Mucosa of stomach (tissue), 1 donor: ENCODE measurements at regions not wholly inside any gene's neighbourhood (a gene's known extent, or its start where the extent isn't known, plus 50 kb on each side); places are given as distances from the start of the nearest gene placed in this dataset.

Source experiments
- H3K27me3 ChIP-seq: one replicate; pipeline ENCODE4 v1.7.0; 2013; ENCODE audit warnings: mild to moderate bottlenecking, low read length; ENCODE audit not compliant: control insufficient read depth, insufficient read depth
- H3K36me3 ChIP-seq: one replicate; pipeline ENCODE4 v1.7.0; 2013; ENCODE audit warnings: low read length; ENCODE audit not compliant: control insufficient read depth, insufficient read depth
- H3K4me1 ChIP-seq: one replicate; pipeline ENCODE4 v1.7.0; 2013; ENCODE audit warnings: mild to moderate bottlenecking, low read length; ENCODE audit not compliant: control insufficient read depth, insufficient read depth
- H3K4me3 ChIP-seq: one replicate; pipeline ENCODE4 v1.7.0; 2013; ENCODE audit warnings: low read length
- H3K9ac ChIP-seq: one replicate; pipeline ENCODE4 v1.7.0; 2013; ENCODE audit warnings: mild to moderate bottlenecking, low read length, moderate library complexity
- H3K9me3 ChIP-seq: one replicate; pipeline ENCODE4 v1.7.0; 2013; ENCODE audit warnings: mild to moderate bottlenecking, low read length, moderate library complexity; ENCODE audit not compliant: control insufficient read depth
- donor health status: Pancreatic carcinoma.

DNA sequence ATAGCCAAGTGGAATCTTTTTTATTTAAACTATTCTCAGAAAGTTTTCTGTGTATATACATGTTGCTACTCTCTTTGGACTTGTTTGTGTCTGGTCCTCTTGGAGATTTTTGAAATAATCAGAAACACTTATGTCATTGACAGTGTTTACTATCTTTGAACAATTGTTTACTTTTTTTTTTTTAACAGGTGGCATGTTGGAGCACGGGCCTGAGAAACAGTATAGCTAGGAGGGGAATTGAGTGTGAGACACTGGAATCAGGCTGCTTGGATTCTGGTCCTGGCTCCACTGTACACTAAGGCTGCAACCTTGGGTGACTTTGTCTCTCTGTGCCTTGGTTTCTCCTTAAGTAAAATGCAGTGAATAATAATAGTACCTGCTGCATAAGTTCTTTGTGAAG is 279.6 kb downstream of the PRL start:
- Histone ChIP-seq H3K9ac (no peak overlapping the region), H3K4me3 (no peak overlapping the region), H3K27me3 (no peaks in the 10 kb centered on the region), H3K9me3 (no peaks in the 10 kb centered on the region), H3K4me1 (no peaks in the 10 kb centered on the region), H3K36me3 (no peaks in the 10 kb centered on the region)

DNA sequence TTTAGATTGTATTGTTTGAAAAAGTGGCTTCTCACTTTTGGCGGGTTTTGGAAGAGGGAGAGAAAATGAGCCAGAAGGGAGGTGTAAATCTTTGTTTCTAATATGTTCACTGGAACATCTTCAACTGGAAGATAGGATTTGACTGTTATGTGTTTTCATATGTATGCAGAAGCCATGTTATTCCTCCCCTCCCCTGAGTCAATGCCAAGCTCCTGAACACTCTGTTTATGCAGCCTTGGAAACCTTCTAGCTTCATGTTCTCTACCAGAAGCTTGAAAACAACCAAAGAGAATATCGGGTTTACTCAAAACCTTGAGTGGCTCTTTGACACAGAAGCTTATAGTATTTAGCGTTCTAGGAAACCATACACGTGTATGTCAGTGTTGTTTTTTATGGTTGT is 279.1 kb downstream of the PRL start:
- Histone ChIP-seq H3K4me3 (no peak overlapping the region), H3K36me3 (no peaks in the 10 kb centered on the region), H3K9me3 (no peaks in the 10 kb centered on the region), H3K4me1 (no peaks in the 10 kb centered on the region), H3K9ac (no peak overlapping the region), H3K27me3 (no peaks in the 10 kb centered on the region)

DNA sequence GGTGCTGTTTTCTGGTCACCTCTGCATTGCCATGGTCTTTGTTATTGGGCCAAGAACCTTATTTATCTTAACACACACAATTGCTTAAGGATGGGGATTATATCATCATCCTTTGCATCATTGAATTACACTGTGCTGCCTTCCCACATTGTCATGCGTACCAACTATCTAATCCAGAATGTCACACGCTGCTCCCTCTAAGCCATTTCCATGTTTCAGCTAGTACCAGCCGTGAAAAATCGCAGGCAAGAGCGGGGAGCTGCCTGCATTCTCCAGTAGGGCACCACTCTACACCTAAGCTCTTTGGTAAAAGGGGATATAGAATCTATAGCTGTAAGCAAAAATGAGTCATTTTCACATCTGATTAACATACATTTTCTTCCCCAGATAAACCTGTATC is 277.0 kb downstream of the PRL start:
- H3K27me3 ChIP-seq = no peaks in the 10 kb centered on the region
- H3K4me3 ChIP-seq = no peak overlapping the region
- H3K4me1 ChIP-seq = no peaks in the 10 kb centered on the region
- H3K36me3 ChIP-seq = no peaks in the 10 kb centered on the region
- H3K9ac ChIP-seq = no peak overlapping the region
- no peaks in the 10 kb centered on the region for H3K9me3 ChIP-seq

DNA sequence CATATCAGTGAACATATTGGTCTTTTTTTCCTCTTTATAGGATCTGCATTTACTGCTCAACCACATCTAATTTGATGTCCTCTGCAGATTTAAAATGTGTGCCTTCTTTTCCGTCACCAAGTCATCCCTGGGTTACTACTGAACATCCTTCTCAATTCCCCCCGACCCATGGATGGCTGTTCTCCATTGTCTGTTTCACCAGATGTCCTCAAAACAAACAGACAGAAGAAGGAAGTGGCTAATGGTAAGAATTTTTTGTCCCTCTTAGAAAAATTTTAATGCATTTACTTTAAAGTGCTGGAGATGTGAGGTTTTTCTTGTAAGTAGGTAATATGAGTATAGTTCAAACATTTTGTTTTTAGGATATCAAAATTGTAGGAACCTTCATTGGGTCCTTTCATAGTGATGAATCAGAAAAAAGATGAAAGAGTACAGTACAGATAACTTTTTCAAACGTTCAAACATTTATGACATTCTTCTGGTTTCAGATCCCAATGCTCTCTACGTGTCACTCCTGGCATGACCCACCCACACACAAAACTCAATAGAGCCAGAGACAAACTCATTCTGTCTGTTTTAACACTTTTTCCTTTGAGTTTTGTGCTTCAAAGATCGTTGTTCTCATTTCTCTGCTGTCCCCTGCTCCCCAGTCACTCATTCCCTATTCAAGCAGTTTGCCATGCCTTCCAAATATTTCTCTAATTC is 276.4 kb downstream of the PRL start:
- H3K4me1 ChIP-seq = no peaks in the 10 kb centered on the region
- no peaks in the 10 kb centered on the region for H3K27me3 ChIP-seq
- H3K9ac ChIP-seq = no peak overlapping the region
- H3K4me3 ChIP-seq = no peak overlapping the region
- H3K36me3 ChIP-seq = no peaks in the 10 kb centered on the region
- H3K9me3 ChIP-seq = no peaks in the 10 kb centered on the region

DNA sequence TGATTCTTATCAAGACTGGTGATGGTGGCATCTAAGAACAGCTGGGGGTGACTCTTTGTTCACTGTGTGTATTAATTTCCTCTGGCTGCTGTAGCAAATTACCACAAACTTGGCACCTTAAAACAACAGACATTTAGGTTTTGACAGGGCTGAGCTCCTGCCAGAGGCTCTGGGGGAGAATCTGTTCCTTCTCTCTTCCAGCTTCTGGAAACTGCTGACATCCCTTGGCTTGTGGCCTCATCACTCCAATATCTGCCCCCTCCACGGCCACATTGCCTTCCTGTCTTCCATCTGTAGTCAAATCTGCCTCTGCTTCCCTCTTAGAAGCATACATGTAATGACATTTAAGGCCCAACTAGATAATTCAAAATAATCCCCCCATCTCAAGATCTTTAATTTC is 274.9 kb downstream of the PRL start:
- H3K4me3 ChIP-seq = no peak overlapping the region
- no peak overlapping the region for H3K9ac ChIP-seq
- no peaks in the 10 kb centered on the region for H3K4me1 ChIP-seq
- H3K9me3 ChIP-seq = no peaks in the 10 kb centered on the region
- H3K27me3 ChIP-seq = no peaks in the 10 kb centered on the region
- H3K36me3 ChIP-seq = no peaks in the 10 kb centered on the region

DNA sequence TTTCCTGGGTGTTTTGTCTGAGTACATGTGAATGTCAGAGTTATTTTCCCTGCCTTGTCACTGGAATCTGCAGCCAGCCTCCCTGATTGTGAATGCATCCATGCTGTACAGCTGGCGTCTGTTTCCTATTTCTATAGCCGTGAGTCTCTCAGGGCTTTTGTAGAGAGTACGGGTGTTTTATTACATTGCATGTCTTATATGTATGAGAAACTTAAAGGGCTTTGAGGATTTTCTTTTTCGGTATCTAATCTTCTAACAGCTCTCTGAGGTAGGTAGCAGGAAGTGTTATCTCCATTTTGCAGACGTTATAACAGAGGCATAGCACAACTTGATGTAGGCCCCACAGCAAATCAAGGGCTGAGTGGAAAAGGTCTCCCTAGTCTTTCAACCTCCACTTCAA is 272.9 kb downstream of the PRL start:
- Histone ChIP-seq H3K9ac (no peak overlapping the region), H3K4me3 (no peak overlapping the region), H3K9me3 (no peaks in the 10 kb centered on the region), H3K27me3 (no peaks in the 10 kb centered on the region), H3K36me3 (no peaks in the 10 kb centered on the region), H3K4me1 (no peaks in the 10 kb centered on the region)

DNA sequence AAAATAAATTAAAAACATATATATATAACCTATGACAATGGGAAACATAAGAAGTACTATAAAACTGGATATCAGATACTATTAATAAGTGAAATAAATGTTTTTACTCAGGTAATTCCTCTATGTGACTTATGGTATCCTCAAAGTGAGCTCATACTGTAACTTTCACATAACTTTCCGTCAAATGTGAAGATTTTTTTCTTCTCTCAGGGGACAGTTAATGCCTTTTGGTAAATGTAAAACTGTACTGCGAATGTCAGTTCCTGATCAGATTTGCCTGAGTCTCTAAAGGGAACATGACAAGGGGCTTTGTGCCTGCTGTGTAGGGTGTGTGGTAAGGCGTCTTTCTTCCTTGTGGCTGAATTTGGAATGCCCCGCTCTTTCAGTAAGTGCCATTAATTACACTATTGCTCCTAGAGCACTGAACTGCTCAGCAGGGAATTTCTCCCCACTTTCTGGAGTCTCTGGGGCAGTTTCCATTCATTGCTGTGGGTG is 271.8 kb downstream of the PRL start:
- no peaks in the 10 kb centered on the region for H3K9me3 ChIP-seq
- no peak overlapping the region for H3K9ac ChIP-seq
- H3K4me3 ChIP-seq = no peak overlapping the region
- H3K36me3 ChIP-seq = no peaks in the 10 kb centered on the region
- H3K27me3 ChIP-seq = no peaks in the 10 kb centered on the region
- no peaks in the 10 kb centered on the region for H3K4me1 ChIP-seq

DNA sequence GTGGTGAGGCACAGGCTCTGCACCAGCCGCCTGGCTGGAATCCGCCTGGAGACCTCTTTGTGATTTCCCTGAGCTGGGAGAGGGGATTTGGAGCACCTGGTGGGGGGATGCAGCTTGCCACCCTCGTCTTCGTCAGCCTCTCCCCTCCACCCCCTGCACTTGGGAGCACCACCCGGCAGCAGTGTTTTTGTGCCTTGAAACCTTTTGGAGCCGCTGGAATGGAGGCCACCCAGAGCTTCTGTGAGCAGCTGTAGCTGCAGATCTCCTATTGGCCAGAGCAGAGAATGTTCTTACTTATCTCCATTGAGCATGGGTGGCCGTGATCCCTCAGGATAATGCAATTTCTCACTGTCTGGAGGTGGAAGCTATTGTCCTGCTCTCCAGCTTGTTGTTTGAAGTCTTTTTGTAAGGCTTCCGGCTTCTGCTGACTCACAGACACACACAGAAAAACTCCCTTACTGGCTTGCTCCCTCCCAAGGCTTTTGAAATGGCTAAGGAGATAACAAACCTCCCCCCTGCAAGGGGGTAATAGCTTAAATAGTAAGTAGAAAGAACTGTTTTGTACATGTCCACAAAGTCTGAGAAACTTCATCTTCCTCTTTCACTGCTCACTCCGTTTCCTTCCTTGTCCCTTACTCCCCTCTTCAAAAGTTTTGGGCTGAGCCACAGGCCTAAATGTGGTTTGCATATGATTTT is 271.2 kb downstream of the PRL start:
- Histone ChIP-seq H3K9ac (peak overlapping the region; percentile 36), H3K27me3 (no peaks in the 10 kb centered on the region), H3K9me3 (no peaks in the 10 kb centered on the region), H3K36me3 (no peaks in the 10 kb centered on the region), H3K4me1 (no peaks in the 10 kb centered on the region), H3K4me3 (no peak overlapping the region)

DNA sequence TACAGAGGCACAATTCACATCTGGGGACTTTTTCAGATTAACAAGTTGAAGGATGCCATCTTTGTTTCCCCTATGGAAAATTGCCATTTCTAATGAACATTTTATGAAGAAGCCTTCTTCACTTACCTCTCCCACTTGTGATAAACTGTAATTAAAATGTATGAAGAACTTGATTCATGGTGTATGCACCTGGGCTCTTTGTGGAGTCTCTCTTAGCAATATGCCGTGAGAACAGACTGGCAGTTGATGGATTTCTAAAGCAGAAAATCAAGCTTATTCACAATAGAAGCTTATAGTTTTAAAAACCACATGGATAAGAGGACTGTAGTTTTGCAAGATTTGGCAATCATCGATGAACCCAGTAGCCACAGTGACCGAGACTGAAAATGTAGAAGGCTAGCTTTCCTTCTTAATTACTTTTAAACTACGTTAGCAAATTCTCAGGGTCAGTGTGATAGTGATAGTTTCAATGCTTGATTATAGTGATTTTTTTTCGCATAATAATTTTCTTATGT is 270.6 kb downstream of the PRL start:
- H3K4me3 ChIP-seq = no peak overlapping the region
- H3K9me3 ChIP-seq = no peaks in the 10 kb centered on the region
- H3K36me3 ChIP-seq = no peaks in the 10 kb centered on the region
- H3K4me1 ChIP-seq = no peaks in the 10 kb centered on the region
- H3K27me3 ChIP-seq = no peaks in the 10 kb centered on the region
- no peak overlapping the region for H3K9ac ChIP-seq

DNA sequence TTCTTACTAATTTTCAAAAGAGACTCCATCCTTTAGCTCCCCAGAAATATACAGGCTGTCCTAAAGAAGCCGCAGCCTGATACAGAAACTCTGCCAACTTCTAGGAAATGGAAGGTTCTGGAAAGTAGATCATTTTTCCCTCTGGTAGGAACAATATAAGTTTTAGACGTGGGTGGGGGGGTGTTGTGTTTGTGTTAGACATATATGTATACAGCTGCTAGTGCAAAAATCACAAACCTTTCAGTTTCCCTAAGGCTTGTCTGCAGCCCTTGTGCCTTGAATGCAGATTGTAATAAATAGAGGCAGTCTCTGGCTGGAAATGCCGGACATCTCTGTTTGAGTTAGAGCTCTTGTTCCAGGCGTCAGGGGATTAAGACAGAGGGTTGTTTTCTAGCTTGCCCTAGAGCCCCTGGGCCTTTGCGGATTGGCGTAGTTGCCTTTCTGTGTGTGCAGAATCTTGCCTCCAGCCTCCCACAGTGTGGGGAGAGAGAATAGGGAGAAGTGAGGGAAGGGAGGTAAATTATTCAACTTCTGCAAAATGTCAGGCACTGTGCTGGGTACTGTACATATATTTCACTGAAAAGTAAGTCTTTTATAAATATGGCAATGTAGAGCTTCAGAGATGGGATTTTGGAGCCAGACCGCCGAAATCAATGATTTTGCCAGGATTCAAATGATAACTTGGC is 269.7 kb downstream of the PRL start:
- Histone ChIP-seq H3K4me3 (no peak overlapping the region), H3K4me1 (no peaks in the 10 kb centered on the region), H3K9ac (no peak overlapping the region), H3K9me3 (no peaks in the 10 kb centered on the region), H3K27me3 (no peaks in the 10 kb centered on the region), H3K36me3 (no peaks in the 10 kb centered on the region)

DNA sequence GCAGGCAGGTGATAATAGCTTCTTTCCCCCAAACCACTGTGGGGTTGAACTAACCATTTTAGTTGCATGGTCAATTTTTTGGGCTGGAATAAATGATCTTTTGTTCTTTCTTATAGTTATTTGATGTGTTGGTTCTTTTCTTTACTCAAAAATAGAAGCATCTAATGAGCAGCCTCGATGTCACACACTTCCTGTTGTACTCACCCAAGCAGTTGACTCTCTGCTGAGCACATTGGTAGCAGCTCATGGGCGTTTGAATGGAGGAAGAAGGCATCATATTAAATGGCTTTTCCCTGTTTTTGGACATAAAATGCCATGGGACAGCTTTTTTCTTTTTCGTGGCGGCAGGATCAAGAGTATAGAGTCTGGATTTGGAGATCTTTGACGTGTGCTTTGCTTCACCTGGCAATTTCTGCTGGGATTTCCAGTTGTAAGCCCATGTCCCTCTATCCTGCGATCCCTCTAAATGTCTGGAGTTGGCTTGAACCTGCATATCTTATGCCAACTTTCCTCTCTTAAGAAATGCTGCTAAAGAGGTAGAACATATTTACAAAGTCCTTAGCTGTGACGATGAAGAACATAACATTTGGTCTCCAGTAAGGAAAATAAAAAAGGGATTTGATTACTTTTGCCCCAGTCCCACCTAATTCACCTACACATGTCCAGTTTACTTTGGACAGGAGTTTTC is 268.3 kb downstream of the PRL start:
- no peak overlapping the region for H3K9ac ChIP-seq
- no peaks in the 10 kb centered on the region for H3K27me3 ChIP-seq
- no peak overlapping the region for H3K4me3 ChIP-seq
- no peaks in the 10 kb centered on the region for H3K36me3 ChIP-seq
- no peaks in the 10 kb centered on the region for H3K9me3 ChIP-seq
- H3K4me1 ChIP-seq = no peaks in the 10 kb centered on the region

DNA sequence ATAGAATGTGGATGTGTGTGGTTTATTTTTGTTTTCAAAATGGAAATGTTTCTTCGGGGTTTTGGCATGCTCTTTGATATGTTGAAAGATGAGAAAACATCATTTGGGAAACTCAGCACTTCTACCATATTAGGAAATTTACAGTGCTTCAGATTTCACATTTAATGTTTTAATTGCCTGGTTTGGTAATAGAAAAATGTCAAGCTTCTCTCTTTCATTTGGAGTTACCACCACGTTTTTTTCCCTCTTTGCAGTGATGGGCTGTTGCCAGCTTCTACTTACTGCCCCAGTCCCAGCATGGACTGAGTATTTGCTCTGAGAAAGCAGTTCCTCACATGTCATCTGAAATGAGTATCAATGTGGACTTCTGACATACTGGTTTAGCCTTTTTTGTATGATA is 267.7 kb downstream of the PRL start:
- Histone ChIP-seq H3K4me3 (no peak overlapping the region), H3K27me3 (no peaks in the 10 kb centered on the region), H3K36me3 (no peaks in the 10 kb centered on the region), H3K4me1 (no peaks in the 10 kb centered on the region), H3K9ac (no peak overlapping the region), H3K9me3 (no peaks in the 10 kb centered on the region)
